ENCODE measurements at regions not wholly inside any gene's neighbourhood (a gene's known extent, or its start where the extent isn't known, plus 50 kb on each side); places are given as distances from the start of the nearest gene placed in this dataset.

DNA sequence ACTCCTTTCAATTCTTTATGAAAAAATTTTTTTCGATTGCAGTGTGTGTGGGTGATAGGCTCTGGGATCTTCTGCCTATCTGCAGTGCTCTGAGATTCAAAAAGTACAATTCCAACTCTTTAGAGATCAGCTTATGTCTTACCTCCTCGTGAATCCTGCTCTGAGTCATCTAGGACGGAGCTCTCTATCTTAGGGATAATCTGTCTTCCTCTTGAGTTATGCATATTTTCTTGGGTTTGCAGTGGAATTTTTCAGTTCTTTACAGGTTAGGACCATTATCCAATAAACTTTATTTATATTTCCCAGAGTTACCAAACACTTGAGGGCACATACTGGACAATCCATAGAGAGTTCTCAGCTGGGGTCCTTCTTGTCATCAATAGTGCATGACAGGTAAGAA lies 428.6 kb downstream of the ACTR3B start:
- TF ChIP-seq, protein P1, sequence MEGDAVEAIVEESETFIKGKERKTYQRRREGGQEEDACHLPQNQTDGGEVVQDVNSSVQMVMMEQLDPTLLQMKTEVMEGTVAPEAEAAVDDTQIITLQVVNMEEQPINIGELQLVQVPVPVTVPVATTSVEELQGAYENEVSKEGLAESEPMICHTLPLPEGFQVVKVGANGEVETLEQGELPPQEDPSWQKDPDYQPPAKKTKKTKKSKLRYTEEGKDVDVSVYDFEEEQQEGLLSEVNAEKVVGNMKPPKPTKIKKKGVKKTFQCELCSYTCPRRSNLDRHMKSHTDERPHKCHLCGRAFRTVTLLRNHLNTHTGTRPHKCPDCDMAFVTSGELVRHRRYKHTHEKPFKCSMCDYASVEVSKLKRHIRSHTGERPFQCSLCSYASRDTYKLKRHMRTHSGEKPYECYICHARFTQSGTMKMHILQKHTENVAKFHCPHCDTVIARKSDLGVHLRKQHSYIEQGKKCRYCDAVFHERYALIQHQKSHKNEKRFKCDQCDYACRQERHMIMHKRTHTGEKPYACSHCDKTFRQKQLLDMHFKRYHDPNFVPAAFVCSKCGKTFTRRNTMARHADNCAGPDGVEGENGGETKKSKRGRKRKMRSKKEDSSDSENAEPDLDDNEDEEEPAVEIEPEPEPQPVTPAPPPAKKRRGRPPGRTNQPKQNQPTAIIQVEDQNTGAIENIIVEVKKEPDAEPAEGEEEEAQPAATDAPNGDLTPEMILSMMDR (IDR thresholded peaks at IDR 0.05; ENCODE audit: low read depth, low read length) = no peak
- TF ChIP-seq EZH2phosphoT487 (IDR thresholded peaks at IDR 0.05; ENCODE audit: low read depth) = no peak
